Chondrocyte (in vitro differentiated cells): ENCODE measurements at regions not wholly inside any gene's neighbourhood (a gene's known extent, or its start where the extent isn't known, plus 50 kb on each side); places are given as distances from the start of the nearest gene placed in this dataset.

Experiments
- DNase-seq: peaks from one replicate; pipeline ENCODE4 v3.0.0; 2021; ENCODE audit warnings: mixed read lengths, low spot score
- H3K27ac Mint-ChIP-seq: one replicate; pipeline ENCODE4 v1.8.0; 2021; ENCODE audit warnings: mild to moderate bottlenecking, moderate library complexity, mixed read lengths; ENCODE audit not compliant: unreplicated experiment
- H3K27me3 Mint-ChIP-seq: 2 replicates; pipeline ENCODE4 v1.8.0; 2021; ENCODE audit warnings: low read depth, mixed read lengths
- H3K36me3 Mint-ChIP-seq: 2 replicates; pipeline ENCODE4 v1.8.0; 2021; ENCODE audit warnings: low read depth, mixed read lengths
- H3K4me1 Mint-ChIP-seq: 2 replicates; pipeline ENCODE4 v1.8.0; 2021; ENCODE audit warnings: low read depth, mild to moderate bottlenecking, mixed read lengths
- H3K4me3 Mint-ChIP-seq: one replicate; pipeline ENCODE4 v1.8.0; 2021; ENCODE audit warnings: mild to moderate bottlenecking, moderate library complexity, mixed read lengths; ENCODE audit not compliant: unreplicated experiment
- H3K9me3 Mint-ChIP-seq: 2 replicates; pipeline ENCODE4 v1.8.0; 2021; ENCODE audit warnings: low read depth, mixed read lengths
- CTCF ChIP-seq: fragments of 200-600 bp; sonication (generic); IDR thresholded peaks from 2 replicates; pipeline ENCODE4 v1.5.0; 2021; ENCODE audit warnings: antibody characterized with exemption, mild to moderate bottlenecking, moderate library complexity

DNA sequence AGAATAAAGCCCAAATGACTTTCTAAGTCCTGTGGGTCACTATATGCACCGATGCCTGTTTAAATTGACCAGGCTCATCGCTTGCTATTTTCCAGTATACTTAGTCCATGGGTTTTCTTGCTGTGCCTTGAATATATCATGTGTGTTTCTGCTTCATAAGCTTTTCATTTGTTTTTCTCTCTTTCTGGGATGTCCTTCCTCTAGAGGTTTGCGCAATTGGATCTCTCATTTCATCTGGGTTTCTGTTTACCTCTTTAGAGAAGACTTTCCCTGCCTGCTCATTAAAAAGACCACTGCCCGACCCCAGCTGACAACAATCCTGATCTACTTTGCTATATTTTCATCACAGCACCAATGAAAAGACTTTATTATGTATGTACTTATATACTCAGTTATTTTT lies 150.9 kb upstream of the CYRIA start:
- Mint-ChIP-seq H3K4me3 (no peak overlapping the region), H3K4me1 (no peaks in the 10 kb centered on the region), H3K9me3 (no peaks in the 10 kb centered on the region), H3K27ac (no peak overlapping the region), H3K36me3 (no peaks in the 10 kb centered on the region), H3K27me3 (peaks cover 7% of the 10 kb centered on the region)
- no peak for TF ChIP-seq CTCF
- DNase-seq: no peak

DNA sequence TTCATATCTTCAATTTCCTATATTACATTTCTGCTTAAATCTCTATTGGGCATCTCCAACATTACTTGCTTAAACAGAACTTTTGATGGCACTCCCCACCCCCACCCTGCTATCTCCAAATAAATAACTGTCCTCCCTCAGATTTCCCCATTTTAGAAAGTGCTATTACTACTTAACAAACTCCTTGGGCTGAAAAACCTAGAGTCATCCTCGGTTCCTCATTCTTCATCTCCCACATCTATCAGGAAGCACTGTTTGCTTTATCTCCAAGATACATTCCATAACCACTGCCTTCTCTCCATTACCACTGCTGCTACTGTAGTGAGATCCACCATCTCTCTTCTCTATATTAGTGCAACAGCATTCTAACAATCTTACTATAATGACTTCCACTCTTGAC lies 150.4 kb upstream of the CYRIA start:
- Mint-ChIP-seq H3K27ac (no peak overlapping the region), H3K4me1 (no peaks in the 10 kb centered on the region), H3K9me3 (no peaks in the 10 kb centered on the region), H3K36me3 (no peaks in the 10 kb centered on the region), H3K27me3 (peaks cover 7% of the 10 kb centered on the region), H3K4me3 (no peak overlapping the region)
- no peak for DNase-seq
- TF ChIP-seq CTCF: no peak

- Mint-ChIP-seq H3K4me1 (no peaks in the 10 kb centered on the region), H3K27ac (no peak overlapping the region), H3K27me3 (peaks cover 11% of the 10 kb centered on the region), H3K9me3 (no peaks in the 10 kb centered on the region), H3K36me3 (no peaks in the 10 kb centered on the region), H3K4me3 (no peak overlapping the region)
- no peak for TF ChIP-seq CTCF
- DNase-seq: no peak
These were observed 148.0 kb upstream of the CYRIA start for GRCh38 chr2:16813593-16813992.

DNA sequence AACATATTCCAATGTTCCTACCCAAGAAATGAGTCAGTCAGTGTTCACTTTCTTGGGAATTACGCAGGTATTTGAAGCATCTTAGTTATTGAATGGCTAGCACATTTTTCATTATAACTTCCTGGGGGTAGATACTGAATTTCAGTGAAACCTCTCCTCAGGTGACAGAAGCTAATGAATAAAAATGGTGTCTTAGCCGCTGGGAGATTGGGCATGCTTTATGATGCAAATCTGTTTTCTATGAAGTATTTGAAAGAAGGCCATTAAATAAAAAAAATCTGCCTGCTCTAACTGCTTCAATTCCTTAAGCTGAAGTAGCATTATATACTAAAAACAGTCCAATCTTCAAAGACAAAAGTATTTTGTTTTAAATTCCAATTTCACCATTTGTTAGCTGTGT lies 132.8 kb upstream of the CYRIA start:
- H3K27me3 Mint-ChIP-seq: peaks cover 9% of the 10 kb centered on the region
- H3K4me1 Mint-ChIP-seq: no peaks in the 10 kb centered on the region
- DNase-seq: no peak
- H3K27ac Mint-ChIP-seq: no peak overlapping the region
- no peak for TF ChIP-seq CTCF
- no peaks in the 10 kb centered on the region for H3K36me3 Mint-ChIP-seq
- no peaks in the 10 kb centered on the region for H3K9me3 Mint-ChIP-seq
- H3K4me3 Mint-ChIP-seq: no peak overlapping the region

DNA sequence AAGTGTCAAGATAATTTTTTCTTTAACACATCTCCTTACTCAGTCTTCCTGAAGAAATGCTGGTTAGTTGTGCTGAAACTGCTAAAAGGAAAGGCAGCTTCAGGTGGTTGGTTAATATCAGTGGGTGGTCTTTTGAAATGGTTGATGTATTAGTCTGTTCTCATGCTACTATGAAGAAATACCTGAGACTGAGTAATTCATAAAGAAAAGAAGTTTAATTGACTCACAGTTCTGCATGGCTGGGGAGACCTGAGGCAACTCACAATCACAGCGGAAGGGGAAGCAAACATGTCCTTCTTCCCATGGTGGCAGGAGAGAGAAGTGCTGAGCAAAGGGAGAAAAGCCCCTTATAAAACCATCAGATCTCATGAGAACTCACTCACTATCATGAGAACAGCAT lies 125.9 kb upstream of the CYRIA start:
- no peak for DNase-seq
- Mint-ChIP-seq H3K36me3 (no peaks in the 10 kb centered on the region), H3K9me3 (no peaks in the 10 kb centered on the region), H3K27me3 (peaks cover 8% of the 10 kb centered on the region), H3K27ac (no peak overlapping the region), H3K4me1 (no peaks in the 10 kb centered on the region), H3K4me3 (no peak overlapping the region)
- TF ChIP-seq CTCF: no peak
